KMS-11 (cell line): ENCODE measurements at regions not wholly inside any gene's neighbourhood (a gene's known extent, or its start where the extent isn't known, plus 50 kb on each side); places are given as distances from the start of the nearest gene placed in this dataset.
"Not testable (repeated sequence)": the region's sequence is repeated elsewhere in the genome, so short reads cannot be mapped to it uniquely, and the experiment has no call there.

ENCODE experiments used
- H2AFZ ChIP-seq: fragments of 200-600 bp; sonication (generic); 2 replicates; pipeline ENCODE4 v1.6.1; 2016; ENCODE audit warnings: antibody characterized with exemption, mixed run types, low read depth
- H3K27ac ChIP-seq: fragments of 200-600 bp; sonication (generic); 2 replicates; pipeline ENCODE4 v1.6.1; 2016; ENCODE audit warnings: mild to moderate bottlenecking, mixed run types
- H3K27me3 ChIP-seq: fragments of 200-600 bp; sonication (generic); 2 replicates; pipeline ENCODE4 v1.6.1; 2017; ENCODE audit warnings: mild to moderate bottlenecking, low read depth, mixed run types, moderate library complexity; ENCODE audit not compliant: insufficient read depth
- H3K36me3 ChIP-seq: fragments of 200-600 bp; sonication (generic); 2 replicates; pipeline ENCODE4 v1.6.1; 2017; ENCODE audit warnings: mild to moderate bottlenecking, mixed run types; ENCODE audit not compliant: insufficient read depth
- H3K4me1 ChIP-seq: fragments of 200-600 bp; sonication (generic); 2 replicates; pipeline ENCODE4 v1.6.1; 2016; ENCODE audit warnings: mild to moderate bottlenecking, low read depth, mixed run types; ENCODE audit not compliant: poor library complexity, severe bottlenecking
- H3K4me2 ChIP-seq: fragments of 200-600 bp; sonication (generic); 2 replicates; pipeline ENCODE4 v1.7.0; 2016; ENCODE audit warnings: mild to moderate bottlenecking, mixed run types
- H3K4me3 ChIP-seq: fragments of 200-600 bp; sonication (generic); IDR thresholded peaks from 2 replicates; pipeline ENCODE4 v1.6.1; 2017; ENCODE audit warnings: low read depth, low read length, mixed read lengths; ENCODE audit not compliant: insufficient read depth
- H3K79me2 ChIP-seq: fragments of 200-600 bp; sonication (generic); 2 replicates; pipeline ENCODE4 v1.6.1; 2016; ENCODE audit warnings: low read depth, mixed run types; ENCODE audit not compliant: insufficient read depth
- H3K9ac ChIP-seq: fragments of 200-600 bp; sonication (generic); 2 replicates; pipeline ENCODE4 v1.6.1; 2016; ENCODE audit warnings: mild to moderate bottlenecking, mixed run types
- H4K20me1 ChIP-seq: fragments of 200-600 bp; sonication (generic); 2 replicates; pipeline ENCODE4 v1.6.1; 2016; ENCODE audit warnings: mild to moderate bottlenecking, mixed run types; ENCODE audit not compliant: insufficient read depth
- TF ChIP-seq, protein P1 (sequence below): fragments of 200-600 bp; sonication (generic); conservative IDR thresholded peaks from 2 replicates; pipeline ENCODE4 v1.6.1; 2017; ENCODE audit warnings: low read depth, mild to moderate bottlenecking, antibody characterized with exemption, low read length, moderate library complexity, mixed read lengths

DNA sequence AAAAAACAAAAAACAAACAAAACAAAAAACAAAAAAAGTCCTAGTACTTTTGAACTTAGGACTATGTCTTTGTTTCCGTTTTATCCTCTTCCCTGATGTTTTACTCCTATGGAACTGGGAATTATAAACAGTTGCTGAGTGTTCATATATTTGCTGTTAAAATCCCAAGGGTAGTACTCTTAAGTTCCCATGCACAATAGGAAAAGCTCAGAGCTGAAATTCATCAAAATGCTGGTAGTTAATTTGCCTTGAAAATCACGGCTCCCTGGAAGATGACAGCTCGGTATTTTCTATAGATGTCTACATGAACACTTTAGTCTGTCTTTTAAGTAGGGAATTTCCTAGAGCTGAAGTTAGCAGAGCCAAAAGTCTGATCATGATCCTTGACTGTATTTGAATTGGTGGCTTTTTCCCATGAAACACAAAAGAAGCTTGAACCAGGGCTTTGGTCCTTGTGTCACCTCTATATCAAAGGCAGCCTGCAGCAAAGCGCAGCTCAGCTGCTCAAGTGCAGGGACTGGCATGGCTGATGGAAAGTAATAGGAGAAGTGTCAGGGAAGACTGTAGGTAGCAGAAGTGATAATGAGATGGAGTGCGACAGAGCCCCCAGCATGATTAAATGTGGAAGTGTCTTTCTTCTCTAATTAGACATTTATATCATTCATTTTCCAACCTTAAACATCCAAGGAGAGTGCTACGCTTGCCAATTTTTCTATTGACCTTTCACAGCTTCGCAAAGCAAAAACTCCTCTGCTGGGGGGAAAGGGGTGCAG lies 310.9 kb downstream of the TRIM36 start:
- H3K36me3 ChIP-seq = no peaks in the 10 kb centered on the region
- H4K20me1 ChIP-seq = no peaks in the 10 kb centered on the region
- H3K27ac ChIP-seq = no peak overlapping the region
- no peak overlapping the region for H3K9ac ChIP-seq
- no peaks in the 10 kb centered on the region for H3K4me1 ChIP-seq
- no peak overlapping the region for H3K4me2 ChIP-seq
- no peak overlapping the region for H3K4me3 ChIP-seq
- H3K79me2 ChIP-seq = no peaks in the 10 kb centered on the region
- TF ChIP-seq, protein P1, sequence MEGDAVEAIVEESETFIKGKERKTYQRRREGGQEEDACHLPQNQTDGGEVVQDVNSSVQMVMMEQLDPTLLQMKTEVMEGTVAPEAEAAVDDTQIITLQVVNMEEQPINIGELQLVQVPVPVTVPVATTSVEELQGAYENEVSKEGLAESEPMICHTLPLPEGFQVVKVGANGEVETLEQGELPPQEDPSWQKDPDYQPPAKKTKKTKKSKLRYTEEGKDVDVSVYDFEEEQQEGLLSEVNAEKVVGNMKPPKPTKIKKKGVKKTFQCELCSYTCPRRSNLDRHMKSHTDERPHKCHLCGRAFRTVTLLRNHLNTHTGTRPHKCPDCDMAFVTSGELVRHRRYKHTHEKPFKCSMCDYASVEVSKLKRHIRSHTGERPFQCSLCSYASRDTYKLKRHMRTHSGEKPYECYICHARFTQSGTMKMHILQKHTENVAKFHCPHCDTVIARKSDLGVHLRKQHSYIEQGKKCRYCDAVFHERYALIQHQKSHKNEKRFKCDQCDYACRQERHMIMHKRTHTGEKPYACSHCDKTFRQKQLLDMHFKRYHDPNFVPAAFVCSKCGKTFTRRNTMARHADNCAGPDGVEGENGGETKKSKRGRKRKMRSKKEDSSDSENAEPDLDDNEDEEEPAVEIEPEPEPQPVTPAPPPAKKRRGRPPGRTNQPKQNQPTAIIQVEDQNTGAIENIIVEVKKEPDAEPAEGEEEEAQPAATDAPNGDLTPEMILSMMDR = no peak
- no peak overlapping the region for H2AFZ ChIP-seq
- no peaks in the 10 kb centered on the region for H3K27me3 ChIP-seq

DNA sequence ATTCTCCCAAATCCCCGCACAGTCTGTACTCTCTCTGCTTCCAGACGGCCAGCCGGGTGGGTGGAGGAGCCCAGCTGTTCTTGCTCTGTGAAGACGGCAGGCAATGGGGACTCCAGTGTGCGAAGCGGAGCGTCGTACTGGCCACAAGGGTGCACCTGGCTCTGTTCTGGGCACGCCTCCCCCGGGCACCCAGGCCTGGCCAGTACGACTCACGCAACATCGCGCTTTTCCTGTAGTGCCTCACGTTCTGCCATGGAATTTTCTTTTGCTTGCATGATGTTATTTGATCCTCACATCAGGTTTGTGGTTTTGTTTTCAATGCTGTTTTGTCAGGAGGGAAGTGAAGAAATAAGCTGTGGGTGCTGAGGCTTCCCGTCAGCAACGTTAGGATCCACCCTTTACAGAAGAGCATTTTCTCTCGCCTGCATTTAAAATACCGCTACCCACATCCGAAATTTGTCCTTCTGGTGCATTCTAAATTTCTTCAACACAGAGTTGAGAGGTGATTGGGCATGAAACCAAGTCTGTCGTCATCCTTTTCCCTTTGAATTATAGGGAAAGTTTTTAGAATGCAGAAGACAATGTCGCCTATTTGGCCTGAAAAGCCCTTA lies 311.7 kb downstream of the TRIM36 start:
- H3K4me2 ChIP-seq = no peak overlapping the region
- no peaks in the 10 kb centered on the region for H3K79me2 ChIP-seq
- H3K4me1 ChIP-seq = no peaks in the 10 kb centered on the region
- no peaks in the 10 kb centered on the region for H4K20me1 ChIP-seq
- H3K9ac ChIP-seq = no peak overlapping the region
- H3K4me3 ChIP-seq = no peak overlapping the region
- TF ChIP-seq, protein P1 = no peak
- no peaks in the 10 kb centered on the region for H3K36me3 ChIP-seq
- no peaks in the 10 kb centered on the region for H3K27me3 ChIP-seq
- no peak overlapping the region for H2AFZ ChIP-seq
- no peak overlapping the region for H3K27ac ChIP-seq

DNA sequence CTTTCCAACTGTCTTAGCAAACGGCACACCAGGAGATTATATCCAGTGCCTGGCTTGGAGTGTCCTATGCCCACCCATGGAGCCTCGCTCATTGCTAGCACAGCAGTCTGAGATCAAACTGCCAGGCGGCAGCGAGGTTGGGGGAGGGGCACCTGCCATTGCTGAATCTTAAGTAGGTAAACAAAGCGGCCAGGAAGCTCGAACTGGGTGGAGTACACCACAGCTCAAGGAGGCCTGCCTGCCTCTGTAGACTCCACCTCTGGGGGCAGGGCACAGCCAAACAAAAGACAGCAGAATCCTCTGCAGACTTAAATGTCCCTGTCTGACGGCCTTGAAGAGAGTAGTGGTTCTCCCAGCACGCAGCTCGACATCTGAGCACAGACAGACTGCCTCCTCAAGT lies 325.0 kb downstream of the TRIM36 start:
- H2AFZ ChIP-seq, H3K4me3 ChIP-seq, H3K4me1 ChIP-seq, H3K9ac ChIP-seq, H3K27me3 ChIP-seq, H3K36me3 ChIP-seq, H3K4me2 ChIP-seq, H4K20me1 ChIP-seq, H3K79me2 ChIP-seq, H3K27ac ChIP-seq: not testable (repeated sequence)

DNA sequence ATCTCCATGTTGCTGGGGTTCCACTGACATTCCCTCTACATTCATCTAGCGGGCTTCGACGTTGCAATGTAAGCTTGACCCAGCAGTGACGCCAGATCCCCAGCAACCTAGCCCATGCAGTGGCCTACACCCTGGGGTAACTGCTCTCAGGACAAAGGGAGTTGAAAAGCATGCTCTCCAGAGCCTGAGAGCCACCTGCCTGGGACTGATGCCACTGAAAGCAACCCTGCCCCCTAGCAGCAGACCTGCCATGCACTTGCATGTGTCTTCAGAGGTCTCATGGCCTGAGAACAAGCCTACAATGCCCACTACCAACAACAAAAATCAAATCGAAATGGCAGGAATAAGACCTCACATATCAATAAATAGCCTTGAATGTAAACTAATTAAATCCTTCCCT lies 330.3 kb downstream of the TRIM36 start:
- Histone ChIP-seq H3K4me3 (no peak overlapping the region), H3K4me1 (no peaks in the 10 kb centered on the region), H3K27ac (no peak overlapping the region)

More for the DNA sequence above, 330.3 kb downstream of the TRIM36 start:
- H3K4me2 ChIP-seq = no peak overlapping the region
- H3K9ac ChIP-seq = no peak overlapping the region
- no peaks in the 10 kb centered on the region for H3K79me2 ChIP-seq
- H4K20me1 ChIP-seq = no peaks in the 10 kb centered on the region
- TF ChIP-seq, protein P1 = no peak
- no peaks in the 10 kb centered on the region for H3K36me3 ChIP-seq
- H3K27me3 ChIP-seq = no peaks in the 10 kb centered on the region
- H2AFZ ChIP-seq = no peak overlapping the region
